ENCODE measurements at regions not wholly inside any gene's neighbourhood (a gene's known extent, or its start where the extent isn't known, plus 50 kb on each side); places are given as distances from the start of the nearest gene placed in this dataset.

DNA sequence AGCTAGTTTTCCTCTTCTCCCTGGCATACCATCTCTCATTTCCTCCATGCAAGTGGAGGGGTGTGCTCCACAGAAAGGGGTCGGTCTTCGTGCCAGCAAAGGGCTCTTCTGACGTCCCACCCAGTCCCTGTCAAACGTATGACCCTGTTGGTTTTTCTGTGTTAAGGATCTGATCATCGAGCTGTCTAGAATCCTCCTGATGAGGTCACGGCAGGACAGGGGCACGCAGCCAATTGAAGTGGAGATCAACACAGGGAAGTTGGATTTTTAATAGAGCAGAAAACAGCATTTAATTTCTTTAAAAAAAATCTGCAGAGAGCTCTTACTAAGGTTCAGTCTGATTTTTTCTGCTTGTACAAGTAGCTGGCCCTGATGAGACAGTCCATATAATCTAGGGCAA lies 339.4 kb downstream of the TEX29 start:
- TF ChIP-seq, protein P1, sequence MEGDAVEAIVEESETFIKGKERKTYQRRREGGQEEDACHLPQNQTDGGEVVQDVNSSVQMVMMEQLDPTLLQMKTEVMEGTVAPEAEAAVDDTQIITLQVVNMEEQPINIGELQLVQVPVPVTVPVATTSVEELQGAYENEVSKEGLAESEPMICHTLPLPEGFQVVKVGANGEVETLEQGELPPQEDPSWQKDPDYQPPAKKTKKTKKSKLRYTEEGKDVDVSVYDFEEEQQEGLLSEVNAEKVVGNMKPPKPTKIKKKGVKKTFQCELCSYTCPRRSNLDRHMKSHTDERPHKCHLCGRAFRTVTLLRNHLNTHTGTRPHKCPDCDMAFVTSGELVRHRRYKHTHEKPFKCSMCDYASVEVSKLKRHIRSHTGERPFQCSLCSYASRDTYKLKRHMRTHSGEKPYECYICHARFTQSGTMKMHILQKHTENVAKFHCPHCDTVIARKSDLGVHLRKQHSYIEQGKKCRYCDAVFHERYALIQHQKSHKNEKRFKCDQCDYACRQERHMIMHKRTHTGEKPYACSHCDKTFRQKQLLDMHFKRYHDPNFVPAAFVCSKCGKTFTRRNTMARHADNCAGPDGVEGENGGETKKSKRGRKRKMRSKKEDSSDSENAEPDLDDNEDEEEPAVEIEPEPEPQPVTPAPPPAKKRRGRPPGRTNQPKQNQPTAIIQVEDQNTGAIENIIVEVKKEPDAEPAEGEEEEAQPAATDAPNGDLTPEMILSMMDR (IDR thresholded peaks at IDR 0.05; ENCODE audit: insufficient read depth, low read length, poor library complexity, severe bottlenecking): no peak
- TF ChIP-seq EZH2phosphoT487 (conservative IDR thresholded peaks at IDR 0.05; ENCODE audit: low read length): no peak
